ENCODE measurements at regions not wholly inside any gene's neighbourhood (a gene's known extent, or its start where the extent isn't known, plus 50 kb on each side); places are given as distances from the start of the nearest gene placed in this dataset.

- TF ChIP-seq GABPA (IDR thresholded peaks at IDR 0.05; ENCODE audit: low read depth) = no peak
- no peak for TF ChIP-seq SMC3 (IDR thresholded peaks at IDR 0.05; ENCODE audit: borderline replicate concordance, low read length)
- no peak for TF ChIP-seq EP300 (IDR thresholded peaks at IDR 0.05; ENCODE audit: borderline replicate concordance in 1 of 2, control insufficient read depth in 1 of 2, low read depth in 2 of 2, low read length in 2 of 2)
- no peak for TF ChIP-seq POLR2AphosphoS5 (IDR thresholded peaks at IDR 0.05; ENCODE audit: low read length)
- no peak for TF ChIP-seq CTCF (IDR thresholded peaks at IDR 0.05 in 2 of 3, conservative IDR thresholded peaks at IDR 0.05 in 1 of 3; ENCODE audit: control insufficient read depth in 2 of 3, extremely low read depth in 1 of 3, insufficient read depth in 1 of 3, low read depth in 3 of 3, low read length in 3 of 3)
- no peak for TF ChIP-seq EGR1 (IDR thresholded peaks at IDR 0.05; ENCODE audit: borderline replicate concordance in 1 of 2, low read depth in 2 of 2, low read length in 2 of 2)
- no peak for TF ChIP-seq USF2 (IDR thresholded peaks at IDR 0.05; ENCODE audit: borderline replicate concordance, low read depth, low read length)
- TF ChIP-seq ELK1 (IDR thresholded peaks at IDR 0.05; ENCODE audit: low read depth, low read length) = no peak
- no peak for TF ChIP-seq KDM1A (IDR thresholded peaks at IDR 0.05; ENCODE audit: borderline replicate concordance)
- TF ChIP-seq CREM (IDR thresholded peaks at IDR 0.05; ENCODE audit: low read depth) = no peak
- TF ChIP-seq TAF1 (IDR thresholded peaks at IDR 0.05; ENCODE audit: borderline replicate concordance, low read depth, low read length) = no peak
- TF ChIP-seq EZH2 (IDR thresholded peaks at IDR 0.05; ENCODE audit: borderline replicate concordance, control insufficient read depth, low read depth, low read length) = no peak
These were observed 180.8 kb upstream of the BCOR start for GRCh38 chrX:40278340-40279090.
